Breast epithelium (tissue), 4 donors: ENCODE measurements at regions not wholly inside any gene's neighbourhood (a gene's known extent, or its start where the extent isn't known, plus 50 kb on each side); places are given as distances from the start of the nearest gene placed in this dataset.

Experiments used
- DNase-seq, 2 donors: peaks; one replicate each; pipeline ENCODE4 v3.0.0-alpha.2; 2019; ENCODE audit warnings: low spot score in 2 of 2
- H3K27ac ChIP-seq, 2 donors: fragments of 200-600 bp; sonication (generic) in 1 of 2; one replicate each; pipeline ENCODE4 v1.5.1; 2016 to 2019; ENCODE audit warnings: mild to moderate bottlenecking in 1 of 2
- H3K27me3 ChIP-seq, 2 donors: fragments of 200-600 bp; sonication (generic) in 1 of 2; one replicate each; pipeline versions ENCODE4 v1.5.1 to v1.6.0; 2017 to 2019; ENCODE audit warnings: control low read depth in 1 of 2, mild to moderate bottlenecking in 1 of 2
- H3K36me3 ChIP-seq: fragments of 200-600 bp; one replicate; pipeline ENCODE4 v1.5.1; 2019
- H3K4me1 ChIP-seq, 2 donors: fragments of 200-600 bp; sonication (generic); one replicate each; pipeline ENCODE4 v1.5.1; 2016 to 2019; ENCODE audit warnings: control low read depth in 1 of 2
- H3K4me3 ChIP-seq, 3 donors: fragments of 200-600 bp; sonication (generic); 1 replicate in 2 of 3; 2 replicates in 1 of 3; pipeline ENCODE4 v1.5.1; 2016 to 2019; ENCODE audit warnings: mild to moderate bottlenecking in 3 of 3, moderate library complexity in 2 of 3
- H3K9me3 ChIP-seq, 2 donors: fragments of 200-600 bp; sonication (generic) in 1 of 2; one replicate each; pipeline ENCODE4 v1.5.1; 2016 to 2019; ENCODE audit warnings: control low read depth in 1 of 2
- CTCF ChIP-seq, 3 donors: fragments of 450-650 bp; IDR thresholded peaks; one replicate each; pipeline ENCODE4 v1.5.1; 2016 to 2017; ENCODE audit warnings: antibody characterized with exemption in 3 of 3, mild to moderate bottlenecking in 3 of 3, moderate library complexity in 3 of 3
- POLR2A ChIP-seq: fragments of 450-650 bp; IDR thresholded peaks from one replicate; pipeline ENCODE4 v1.6.1; 2016; ENCODE audit warnings: antibody characterized with exemption, mild to moderate bottlenecking, moderate library complexity
- POLR2AphosphoS5 ChIP-seq, 3 donors: sonication (generic); formaldehyde crosslinking; IDR thresholded peaks; one replicate each; pipeline ENCODE4 v1.6.1; 2017; ENCODE audit warnings: antibody characterized with exemption in 3 of 3
- intact Hi-C: fragments of 100-400 bp; cut with DNase I; formaldehyde crosslinking; loops from one replicate; pipeline ENCODE4 v1.15.1; 2023; ENCODE audit warnings: low total_unique reads

GRCh38 chr2:100756704-100757103 lies 63.2 kb upstream of the NPAS2 start:
- Histone ChIP-seq H3K4me3 (no peak overlapping the region), H3K27ac (peak overlapping the region in 1 of 2 donors; percentile 68)

GRCh38 chr2:100757621-100758394 lies 62.1 kb upstream of the NPAS2 start:
- H3K36me3 ChIP-seq: no peaks in the 10 kb centered on the region
- no peaks in the 10 kb centered on the region for H3K9me3 ChIP-seq
- DNase-seq: no peak
- no peak overlapping the region for H3K4me3 ChIP-seq
- peak overlapping the region; percentile 43 to 68 for H3K27ac ChIP-seq
- intact Hi-C loops: loop anchor here (10.0 kb wide), 1 partner anchor 47 kb away; no protein-coding TSS in a partner anchor
- TF ChIP-seq POLR2A (no peak), CTCF (IDR thresholded peaks at IDR 0.05) (no peak), POLR2AphosphoS5 (IDR thresholded peaks at IDR 0.05) (no peak)
- H3K4me1 ChIP-seq: no peaks in the 10 kb centered on the region
- H3K27me3 ChIP-seq: peaks cover 0 to 3% of the 10 kb centered on the region in 2 donors

More at GRCh38 chr2:100756704-100757103, 63.2 kb upstream of the NPAS2 start:
- Histone ChIP-seq H3K4me1 (no peaks in the 10 kb centered on the region), H3K36me3 (no peaks in the 10 kb centered on the region), H3K9me3 (no peaks in the 10 kb centered on the region), H3K27me3 (peaks cover 0 to 3% of the 10 kb centered on the region in 2 donors)
- intact Hi-C loops: loop anchor here (10.0 kb wide), 1 partner anchor 48 kb away; no protein-coding TSS in a partner anchor
- no peak for DNase-seq
- TF ChIP-seq POLR2AphosphoS5 (IDR thresholded peaks at IDR 0.05): no peak
- no peak for TF ChIP-seq POLR2A
- no peak for TF ChIP-seq CTCF (IDR thresholded peaks at IDR 0.05)

- Histone ChIP-seq H3K9me3 (no peaks in the 10 kb centered on the region), H3K27me3 (no peaks in the 10 kb centered on the region), H3K4me3 (no peak overlapping the region), H3K27ac (no peak overlapping the region), H3K4me1 (no peaks in the 10 kb centered on the region), H3K36me3 (no peaks in the 10 kb centered on the region)
- no peak for TF ChIP-seq POLR2A
- TF ChIP-seq POLR2AphosphoS5 (IDR thresholded peaks at IDR 0.05): no peak
- no peak for TF ChIP-seq CTCF (IDR thresholded peaks at IDR 0.05)
- no peak for DNase-seq
- intact Hi-C loops: loop anchor here (10.0 kb wide), 1 partner anchor 45 kb away; no protein-coding TSS in a partner anchor
These were observed 60.0 kb upstream of the NPAS2 start for GRCh38 chr2:100759901-100760300.

- intact Hi-C loops: no loop called here
- no peak for DNase-seq
- Histone ChIP-seq H3K4me3 (no peak overlapping the region), H3K36me3 (no peaks in the 10 kb centered on the region), H3K27ac (no peak overlapping the region), H3K9me3 (no peaks in the 10 kb centered on the region), H3K4me1 (no peaks in the 10 kb centered on the region), H3K27me3 (no peaks in the 10 kb centered on the region)
- TF ChIP-seq CTCF (IDR thresholded peaks at IDR 0.05): no peak
- no peak for TF ChIP-seq POLR2A
- no peak for TF ChIP-seq POLR2AphosphoS5 (IDR thresholded peaks at IDR 0.05)
These were observed 58.6 kb upstream of the NPAS2 start for GRCh38 chr2:100761365-100761764.

- DNase-seq: no peak
- Histone ChIP-seq H3K27me3 (no peaks in the 10 kb centered on the region), H3K27ac (no peak overlapping the region), H3K36me3 (no peaks in the 10 kb centered on the region), H3K4me1 (no peaks in the 10 kb centered on the region), H3K4me3 (no peak overlapping the region), H3K9me3 (no peaks in the 10 kb centered on the region)
- intact Hi-C loops: no loop called here
- TF ChIP-seq POLR2A (no peak), CTCF (IDR thresholded peaks at IDR 0.05) (no peak), POLR2AphosphoS5 (IDR thresholded peaks at IDR 0.05) (no peak)
These were observed 55.5 kb upstream of the NPAS2 start for GRCh38 chr2:100764430-100764829.
